Loucy (cell line): ENCODE measurements at regions not wholly inside any gene's neighbourhood (a gene's known extent, or its start where the extent isn't known, plus 50 kb on each side); places are given as distances from the start of the nearest gene placed in this dataset.

ENCODE experiments used
- CTCF ChIP-seq: fragments of 200-600 bp; sonication (generic); conservative IDR thresholded peaks from 2 replicates; pipeline ENCODE4 v1.5.1; 2014; ENCODE audit warnings: mild to moderate bottlenecking, antibody characterized with exemption, low read length
- EZH2phosphoT487 ChIP-seq: fragments of 200-600 bp; IDR thresholded peaks from 2 replicates; pipeline ENCODE4 v1.6.1; 2018; ENCODE audit warnings: antibody characterized with exemption, mild to moderate bottlenecking, moderate library complexity, borderline replicate concordance

DNA sequence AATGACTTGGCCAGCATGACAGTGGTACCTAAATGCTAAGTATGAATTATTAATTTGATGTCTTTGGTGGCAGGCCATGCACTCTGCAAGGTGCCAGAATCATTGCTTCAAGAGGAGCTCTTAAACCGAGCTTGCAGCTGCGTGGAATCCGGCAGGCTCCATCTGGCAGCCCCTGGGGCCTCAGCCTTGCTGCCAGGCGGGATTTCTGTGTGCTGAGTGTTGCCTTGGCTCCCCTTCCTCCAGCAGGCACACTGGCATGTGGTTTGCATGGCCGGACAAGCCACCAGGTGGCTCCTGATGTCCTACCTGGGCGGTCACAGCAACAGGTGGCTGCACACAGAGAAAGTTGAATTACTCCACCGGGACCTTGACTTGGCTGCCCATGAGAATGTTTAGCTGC lies 155.4 kb downstream of the URB2 start:
- no peak for TF ChIP-seq CTCF
- TF ChIP-seq EZH2phosphoT487, result no peak
